Ramos (cell line): ENCODE measurements at regions not wholly inside any gene's neighbourhood (a gene's known extent, or its start where the extent isn't known, plus 50 kb on each side); places are given as distances from the start of the nearest gene placed in this dataset.

Source experiments
- in situ Hi-C: fragments of 300-500 bp; cut with MboI; formaldehyde crosslinking; loops from one replicate; pipeline ENCODE4 v1.14.3; 2022; ENCODE audit warnings: low sequenced_read_pairs; ENCODE audit not compliant: unreplicated experiment

DNA sequence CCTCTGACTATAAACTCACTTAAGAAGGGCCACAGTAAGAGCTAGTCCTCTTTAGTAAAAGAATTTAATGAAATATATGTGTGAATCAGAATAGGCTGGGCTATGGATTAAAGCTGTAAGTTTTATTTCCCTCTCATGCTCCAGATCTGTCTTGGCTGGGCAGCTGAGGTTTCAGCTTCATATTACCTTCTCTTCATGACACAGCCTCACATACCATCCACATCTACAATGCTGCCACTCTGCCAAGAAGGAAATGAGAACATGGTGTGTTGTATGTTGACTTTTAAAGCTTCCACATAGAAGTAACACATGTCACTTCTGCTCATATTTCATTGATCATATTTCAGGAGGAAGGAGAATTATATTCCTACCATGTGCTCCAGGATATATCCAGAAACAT, 776.0 kb upstream of the ACO1 start:
- in situ Hi-C loops, result no loop called here

- in situ Hi-C loops, result no loop called here
Measured at GRCh38 chr9:31608881-31609280, 775.6 kb upstream of the ACO1 start.

DNA sequence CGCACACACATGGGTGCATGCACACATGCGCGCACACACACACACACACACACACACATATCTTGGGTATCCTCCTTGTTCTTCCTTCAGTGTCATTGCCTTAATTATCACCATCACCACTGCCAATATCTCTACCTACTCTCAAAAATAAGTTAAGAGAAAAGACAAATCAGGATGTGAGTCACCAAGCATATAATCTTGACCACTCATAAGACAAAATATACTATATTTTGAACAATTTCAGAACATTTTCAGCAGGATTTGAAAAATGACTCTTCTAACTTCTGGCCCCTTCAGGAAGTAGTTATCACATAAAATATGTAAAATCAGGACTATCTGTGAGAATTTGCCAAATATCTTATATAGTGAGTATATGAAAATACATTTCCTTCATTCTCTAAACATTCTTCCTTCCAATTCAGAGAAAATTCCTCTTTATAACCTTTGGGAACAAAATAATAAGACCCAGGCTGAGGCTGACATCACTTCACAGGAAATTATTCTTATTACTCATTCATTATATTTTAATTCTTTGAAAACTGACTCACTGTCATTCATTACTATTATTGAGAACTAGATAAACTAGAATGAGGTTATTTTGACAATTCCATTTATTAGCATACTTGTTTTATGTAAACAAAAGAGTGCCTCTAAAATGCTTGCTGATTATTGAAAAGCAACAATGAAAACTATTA, 772.0 kb upstream of the ACO1 start:
- in situ Hi-C loops, result no loop called here

- in situ Hi-C loops, result no loop called here
Measured at GRCh38 chr9:31615966-31616365, 768.5 kb upstream of the ACO1 start.

DNA sequence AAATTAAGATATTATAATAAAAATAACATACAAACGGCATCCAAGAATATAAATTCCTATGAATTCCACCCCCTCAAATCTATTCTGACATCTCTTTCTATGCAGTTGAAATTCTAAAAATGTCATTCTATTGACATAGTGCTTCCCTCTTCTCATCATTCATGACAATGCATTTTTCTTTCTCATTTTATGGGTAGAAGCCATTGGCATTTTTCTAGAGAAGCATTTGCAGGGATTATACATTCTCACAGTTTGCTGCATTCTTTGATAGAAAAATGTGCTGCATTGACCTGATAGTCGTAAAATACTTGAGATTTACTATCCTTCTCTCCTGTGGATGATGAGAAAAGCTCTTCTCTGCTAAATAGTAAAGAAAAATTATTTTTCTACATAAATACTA, 760.9 kb upstream of the ACO1 start:
- in situ Hi-C loops, result no loop called here

- in situ Hi-C loops, result no loop called here
Measured at GRCh38 chr9:31629292-31629691, 755.2 kb upstream of the ACO1 start.

- in situ Hi-C loops, result no loop called here
Measured at GRCh38 chr9:31637265-31637664, 747.2 kb upstream of the ACO1 start.

DNA sequence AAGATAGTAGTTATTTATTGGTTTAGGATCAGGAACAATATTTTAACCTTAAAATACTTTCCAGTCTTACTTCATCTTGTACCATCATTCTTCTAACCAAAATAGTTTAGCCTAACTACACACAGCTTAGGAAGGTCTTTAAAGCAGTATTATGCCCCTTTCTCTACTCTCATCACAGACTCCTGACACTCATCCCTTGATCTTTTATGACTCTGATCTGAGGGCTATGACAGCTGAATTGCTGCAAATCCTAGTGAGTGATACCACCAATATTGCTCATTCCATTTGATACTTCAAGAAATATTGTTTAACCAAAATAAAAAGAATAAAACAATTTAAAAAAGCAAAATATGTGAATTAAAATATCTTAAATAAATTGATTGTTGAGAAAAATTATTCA, 746.6 kb upstream of the ACO1 start:
- in situ Hi-C loops, result no loop called here

DNA sequence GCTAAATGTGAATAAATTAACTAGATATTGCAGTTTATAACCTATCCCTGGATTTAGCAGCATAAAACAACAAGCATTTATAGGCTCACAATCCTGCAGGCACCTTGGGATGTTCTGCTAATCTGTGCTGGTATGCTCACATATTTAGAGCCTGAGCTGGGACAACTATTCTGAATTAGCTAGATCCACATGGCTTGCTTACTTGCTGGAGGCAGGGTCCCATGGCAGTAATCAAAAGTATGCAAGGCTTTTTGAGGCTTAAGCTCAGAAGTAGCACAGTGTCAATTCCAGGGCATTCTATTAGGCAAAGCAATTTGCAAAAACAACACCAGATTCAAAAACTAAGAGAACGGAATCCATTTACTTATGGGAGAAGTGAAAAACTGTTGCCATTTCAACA, 745.0 kb upstream of the ACO1 start:
- in situ Hi-C loops, result no loop called here

DNA sequence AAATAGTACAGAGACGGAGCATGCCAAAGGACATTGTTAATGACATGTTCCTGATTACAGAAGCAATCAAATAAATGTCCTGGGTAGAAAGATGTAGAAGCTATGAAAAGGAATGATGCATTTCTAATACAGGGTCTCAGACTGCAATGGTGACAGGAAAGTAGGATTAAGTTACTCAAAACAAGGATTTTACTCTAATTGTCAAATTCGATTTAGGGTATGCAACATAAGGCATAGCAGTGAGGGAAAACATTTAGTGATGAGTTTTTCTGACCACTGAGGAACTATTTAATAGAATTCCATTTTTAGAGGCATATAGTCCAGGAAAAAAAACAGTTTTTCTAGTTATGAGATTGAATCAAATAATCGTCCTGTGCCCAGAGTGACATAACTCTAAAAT, 715.1 kb upstream of the ACO1 start:
- in situ Hi-C loops, result no loop called here

- in situ Hi-C loops, result no loop called here
Measured at GRCh38 chr9:31671011-31671410, 713.4 kb upstream of the ACO1 start.

DNA sequence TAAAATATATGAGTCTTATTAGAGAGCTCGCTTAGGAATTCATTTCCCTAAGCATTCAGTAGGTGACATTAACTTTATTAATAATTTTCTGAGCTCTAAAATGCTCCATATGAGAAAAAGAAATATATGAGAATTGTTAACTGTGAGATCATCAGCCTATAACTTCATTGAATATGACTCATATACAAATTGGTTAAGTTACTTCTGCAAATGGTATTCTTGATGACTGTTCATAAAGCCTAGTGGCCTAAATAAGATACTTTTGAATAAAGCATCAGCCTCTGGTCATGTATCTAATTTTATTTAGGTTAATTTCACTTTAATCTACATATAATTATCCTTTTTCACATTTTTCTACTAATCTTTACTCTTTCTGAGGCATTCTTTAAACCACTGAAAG, 710.2 kb upstream of the ACO1 start:
- in situ Hi-C loops, result no loop called here

DNA sequence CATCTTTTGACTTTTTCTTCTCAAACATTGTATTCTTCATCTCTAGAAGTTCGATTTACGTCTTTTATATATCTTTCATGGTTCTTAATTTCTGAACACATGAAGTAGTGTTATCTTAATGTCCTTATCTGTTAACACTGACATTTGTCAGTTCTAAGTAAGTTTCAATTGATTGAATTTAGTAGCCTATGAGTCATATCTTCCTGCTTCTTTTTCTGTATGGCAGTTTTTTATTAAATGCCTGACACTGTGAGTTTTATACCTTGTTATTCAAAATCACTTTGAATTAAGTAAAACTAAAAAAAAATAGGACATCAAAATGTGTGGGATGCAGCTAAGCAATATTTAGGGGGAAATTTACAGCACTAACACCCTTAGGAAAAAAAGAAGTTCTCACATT, 707.0 kb upstream of the ACO1 start:
- in situ Hi-C loops, result no loop called here

DNA sequence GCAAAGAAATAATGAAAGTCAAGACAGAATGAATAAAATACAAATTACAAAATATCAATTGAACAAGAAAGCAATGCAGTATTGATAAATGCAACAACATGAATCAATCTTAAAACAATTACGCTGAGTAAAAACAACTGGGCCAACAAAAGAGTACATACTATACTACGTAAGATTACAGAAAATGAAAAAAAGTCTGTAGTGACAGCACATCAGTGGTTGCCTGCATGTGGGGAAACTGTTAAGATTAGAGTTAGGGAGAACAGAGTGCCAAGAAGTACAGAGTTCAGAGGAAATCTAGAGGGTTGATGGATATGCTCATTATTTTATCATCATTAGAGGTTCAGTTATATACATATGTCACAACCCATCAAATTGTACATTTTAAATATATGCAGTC, 706.6 kb upstream of the ACO1 start:
- in situ Hi-C loops, result no loop called here

DNA sequence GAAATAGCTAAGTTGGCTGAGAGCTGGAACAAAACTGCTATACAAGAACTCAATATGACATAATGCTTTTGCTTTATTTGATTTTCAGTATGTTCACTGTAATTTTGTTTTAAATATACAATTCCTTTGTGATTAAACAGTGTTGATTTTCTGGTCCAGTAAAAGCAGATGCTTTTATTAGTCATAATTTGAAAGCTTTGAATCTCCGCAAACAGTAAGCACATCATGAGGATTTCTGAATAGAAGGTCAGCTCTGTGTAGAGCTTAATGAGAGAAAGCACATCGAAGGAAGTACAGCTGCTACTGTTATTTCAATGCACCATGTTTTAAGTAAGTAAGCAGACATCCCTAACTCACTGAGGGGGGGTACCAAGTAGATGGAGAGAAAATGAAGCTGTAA, 701.3 kb upstream of the ACO1 start:
- in situ Hi-C loops, result no loop called here

- in situ Hi-C loops, result no loop called here
Measured at GRCh38 chr9:31697956-31698355, 686.5 kb upstream of the ACO1 start.

DNA sequence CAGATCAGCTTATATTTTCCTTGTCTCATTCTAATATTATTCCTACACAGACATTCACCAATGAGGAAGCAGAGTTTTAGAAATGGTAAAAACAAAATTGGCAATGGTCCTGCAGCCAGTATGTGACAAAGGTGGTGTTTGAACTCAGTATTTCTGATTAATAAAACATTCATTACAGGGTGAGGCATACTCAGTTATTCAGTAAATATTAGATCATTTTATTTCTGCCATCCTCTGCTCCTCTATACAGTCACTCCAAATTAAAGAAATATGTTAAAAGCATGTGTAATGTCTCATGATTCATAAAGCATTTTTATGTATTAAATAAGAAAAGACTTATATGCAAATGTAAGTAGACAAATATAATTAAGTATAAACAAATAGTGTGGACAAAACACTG, 684.6 kb upstream of the ACO1 start:
- in situ Hi-C loops, result no loop called here

GRCh38 chr9:31700252-31701045, 684.0 kb upstream of the ACO1 start:
- in situ Hi-C loops, result no loop called here

DNA sequence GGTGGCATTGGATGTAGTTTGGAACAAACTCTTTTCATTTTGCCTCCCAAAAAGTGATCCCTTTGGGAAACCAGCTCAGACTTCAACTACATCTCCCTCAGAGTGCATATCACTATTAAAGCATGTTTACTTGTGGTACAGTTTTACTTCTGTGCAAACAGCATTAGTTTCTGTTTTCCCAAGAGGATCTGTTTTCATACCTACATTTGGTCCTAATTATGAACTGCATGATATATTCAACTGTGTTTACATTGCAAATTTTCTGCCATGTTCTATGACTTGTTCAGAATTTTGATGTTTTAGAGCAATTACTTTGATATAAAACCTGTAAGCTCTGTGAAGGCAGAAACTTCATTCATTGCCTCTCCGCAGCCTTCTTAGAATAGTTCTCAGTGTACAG, 681.5 kb upstream of the ACO1 start:
- in situ Hi-C loops, result no loop called here

GRCh38 chr9:31715250-31715649, 669.2 kb upstream of the ACO1 start:
- in situ Hi-C loops, result no loop called here

GRCh38 chr9:31719262-31719661, 665.2 kb upstream of the ACO1 start:
- in situ Hi-C loops, result no loop called here

DNA sequence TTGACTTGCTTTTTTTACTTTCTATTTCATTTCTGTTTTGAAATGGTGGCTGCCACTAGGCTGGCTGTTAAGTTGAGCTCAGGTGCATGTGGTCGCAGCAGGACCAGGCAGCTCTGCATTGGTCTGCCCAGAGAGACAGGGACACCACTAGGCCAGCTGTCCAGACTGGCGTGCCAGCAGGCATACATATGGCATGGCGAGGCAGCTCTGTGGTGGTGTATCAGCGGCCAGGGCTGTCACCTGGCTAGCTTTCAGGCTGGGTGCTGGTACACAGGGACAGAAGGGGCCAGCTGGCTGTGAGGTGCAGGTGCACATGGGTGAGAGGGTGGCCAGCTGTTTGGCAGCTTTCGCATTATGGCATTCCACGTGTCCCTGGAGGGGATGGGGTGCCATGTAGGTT, 654.0 kb upstream of the ACO1 start:
- in situ Hi-C loops, result no loop called here
